DND-41 (cell line): ENCODE measurements at regions not wholly inside any gene's neighbourhood (a gene's known extent, or its start where the extent isn't known, plus 50 kb on each side); places are given as distances from the start of the nearest gene placed in this dataset.
A peak's percentile ranks its signal among the peaks of the same experiment; 100 is the strongest.
"Not testable (repeated sequence)": the region's sequence is repeated elsewhere in the genome, so short reads cannot be mapped to it uniquely, and the experiment has no call there.

Source experiments
- ATAC-seq: fragments of 200-7000 bp; cut with Tn5 transposase; 3 replicates; pipeline ENCODE4 v1.9.1; 2021; ENCODE audit warnings: low read depth; ENCODE audit not compliant: insufficient read depth
- DNase-seq: peaks from one replicate; pipeline ENCODE4 v3.0.0-alpha.2; 2020
- H2AFZ ChIP-seq: 2 replicates; pipeline ENCODE4 v1.6.0; 2012; ENCODE audit warnings: low read depth, low read length
- H3K27ac ChIP-seq: 2 replicates; pipeline ENCODE4 v1.5.1; 2012; ENCODE audit warnings: low read length, inconsistent platforms
- H3K27me3 ChIP-seq: fragments of 200-600 bp; sonication (generic); 2 replicates; pipeline ENCODE4 v1.6.0; 2012; ENCODE audit warnings: low read length, mild to moderate bottlenecking, inconsistent platforms; ENCODE audit not compliant: insufficient read depth, poor library complexity
- H3K36me3 ChIP-seq: 2 replicates; pipeline ENCODE4 v1.5.1; 2012; ENCODE audit warnings: low read length, inconsistent platforms; ENCODE audit not compliant: insufficient read depth
- H3K4me1 ChIP-seq: 2 replicates; pipeline ENCODE4 v1.5.1; 2012; ENCODE audit warnings: mild to moderate bottlenecking, low read length; ENCODE audit not compliant: insufficient read depth
- H3K4me2 ChIP-seq: 2 replicates; pipeline ENCODE4 v1.6.0; 2012; ENCODE audit warnings: mild to moderate bottlenecking, moderate library complexity, low read length, inconsistent platforms; ENCODE audit not compliant: insufficient read depth
- H3K4me3 ChIP-seq, 2 experiments: fragments of 200-600 bp in 1 of 2; shearing (Covaris generic) in 1 of 2; 2 replicates each; pipeline ENCODE4 v1.5.1; 2012 to 2016; ENCODE audit warnings: inconsistent platforms in 2 of 2, low read length in 2 of 2, mild to moderate bottlenecking in 2 of 2, low read depth in 1 of 2, moderate library complexity in 1 of 2
- H3K79me2 ChIP-seq: 2 replicates; pipeline ENCODE4 v1.6.0; 2012; ENCODE audit warnings: low read length, inconsistent platforms; ENCODE audit not compliant: insufficient read depth
- H3K9ac ChIP-seq: 2 replicates; pipeline ENCODE4 v1.6.0; 2012; ENCODE audit warnings: low read depth, mild to moderate bottlenecking, inconsistent platforms, low read length, moderate library complexity
- H3K9me3 ChIP-seq: 2 replicates; pipeline ENCODE4 v1.5.1; 2012; ENCODE audit warnings: low read length, moderate library complexity, mild to moderate bottlenecking, inconsistent platforms; ENCODE audit not compliant: insufficient read depth, severe bottlenecking
- H4K20me1 ChIP-seq: 2 replicates; pipeline ENCODE4 v1.6.0; 2012; ENCODE audit warnings: low read length; ENCODE audit not compliant: insufficient read depth
- EZH2 ChIP-seq: IDR thresholded peaks from 3 replicates; pipeline ENCODE4 v1.6.1; 2012; ENCODE audit warnings: borderline replicate concordance, low read depth, mild to moderate bottlenecking, moderate library complexity, low read length, inconsistent platforms; ENCODE audit not compliant: severe bottlenecking
- TF ChIP-seq, protein P1 (sequence below): IDR thresholded peaks from 2 replicates; pipeline ENCODE4 v1.5.1; 2012; ENCODE audit warnings: borderline replicate concordance, low read length, moderate library complexity, mild to moderate bottlenecking; ENCODE audit not compliant: poor library complexity, severe bottlenecking; ENCODE audit errors: extremely low read depth

DNA sequence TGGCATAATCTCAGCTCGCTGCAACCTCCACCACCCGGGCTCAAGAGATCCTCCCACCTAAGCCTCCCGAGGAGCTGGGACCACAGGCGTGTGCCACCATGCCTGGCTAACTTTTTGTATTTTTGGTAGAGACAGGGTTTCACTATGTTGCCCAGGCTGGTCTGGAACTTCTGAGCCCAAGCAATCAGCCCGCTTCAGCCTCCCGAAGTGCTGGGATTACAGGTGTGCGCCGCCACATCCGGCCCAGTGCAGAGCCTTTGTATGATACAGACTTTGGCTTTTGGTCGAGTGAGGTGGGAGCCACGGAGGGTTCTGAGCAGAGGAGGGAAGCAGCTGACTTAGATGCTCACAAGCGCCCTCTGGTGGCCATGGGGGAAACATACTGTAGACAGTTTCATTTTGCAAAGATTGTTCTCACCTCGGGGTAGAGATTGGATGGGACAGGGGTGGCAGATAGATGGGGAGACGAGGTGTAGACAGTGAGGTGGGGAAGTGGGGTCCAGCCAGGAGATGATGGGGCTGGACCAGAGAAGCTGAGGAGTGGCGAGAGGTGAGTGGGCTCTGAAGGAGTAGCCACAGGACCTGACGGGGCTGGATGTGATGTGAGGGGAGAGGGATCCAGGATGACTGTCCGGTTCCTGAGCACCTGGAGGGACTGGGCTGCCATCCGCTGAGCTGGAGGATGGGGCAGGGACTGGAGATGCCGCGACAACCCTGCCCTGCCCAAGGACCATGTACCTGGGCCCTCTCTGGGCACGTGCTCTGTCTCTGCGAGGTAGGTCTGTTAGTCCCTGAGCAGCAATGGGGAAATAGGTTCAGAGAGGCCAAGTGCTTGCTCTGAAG, 105.1 kb downstream of the CRLF3 start:
- TF ChIP-seq, protein P1, sequence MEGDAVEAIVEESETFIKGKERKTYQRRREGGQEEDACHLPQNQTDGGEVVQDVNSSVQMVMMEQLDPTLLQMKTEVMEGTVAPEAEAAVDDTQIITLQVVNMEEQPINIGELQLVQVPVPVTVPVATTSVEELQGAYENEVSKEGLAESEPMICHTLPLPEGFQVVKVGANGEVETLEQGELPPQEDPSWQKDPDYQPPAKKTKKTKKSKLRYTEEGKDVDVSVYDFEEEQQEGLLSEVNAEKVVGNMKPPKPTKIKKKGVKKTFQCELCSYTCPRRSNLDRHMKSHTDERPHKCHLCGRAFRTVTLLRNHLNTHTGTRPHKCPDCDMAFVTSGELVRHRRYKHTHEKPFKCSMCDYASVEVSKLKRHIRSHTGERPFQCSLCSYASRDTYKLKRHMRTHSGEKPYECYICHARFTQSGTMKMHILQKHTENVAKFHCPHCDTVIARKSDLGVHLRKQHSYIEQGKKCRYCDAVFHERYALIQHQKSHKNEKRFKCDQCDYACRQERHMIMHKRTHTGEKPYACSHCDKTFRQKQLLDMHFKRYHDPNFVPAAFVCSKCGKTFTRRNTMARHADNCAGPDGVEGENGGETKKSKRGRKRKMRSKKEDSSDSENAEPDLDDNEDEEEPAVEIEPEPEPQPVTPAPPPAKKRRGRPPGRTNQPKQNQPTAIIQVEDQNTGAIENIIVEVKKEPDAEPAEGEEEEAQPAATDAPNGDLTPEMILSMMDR: peak; percentile 71
- H3K27ac ChIP-seq, H3K9ac ChIP-seq, H3K36me3 ChIP-seq, H3K27me3 ChIP-seq, H2AFZ ChIP-seq, H3K4me3 ChIP-seq, H3K4me1 ChIP-seq, H3K4me2 ChIP-seq, H3K9me3 ChIP-seq: not testable (repeated sequence)
- ATAC-seq (peak; percentile 76), DNase-seq (peak; percentile 74)
- peaks cover 92% of the 10 kb centered on the region for H3K79me2 ChIP-seq
- H4K20me1 ChIP-seq: peaks cover 66% of the 10 kb centered on the region

DNA sequence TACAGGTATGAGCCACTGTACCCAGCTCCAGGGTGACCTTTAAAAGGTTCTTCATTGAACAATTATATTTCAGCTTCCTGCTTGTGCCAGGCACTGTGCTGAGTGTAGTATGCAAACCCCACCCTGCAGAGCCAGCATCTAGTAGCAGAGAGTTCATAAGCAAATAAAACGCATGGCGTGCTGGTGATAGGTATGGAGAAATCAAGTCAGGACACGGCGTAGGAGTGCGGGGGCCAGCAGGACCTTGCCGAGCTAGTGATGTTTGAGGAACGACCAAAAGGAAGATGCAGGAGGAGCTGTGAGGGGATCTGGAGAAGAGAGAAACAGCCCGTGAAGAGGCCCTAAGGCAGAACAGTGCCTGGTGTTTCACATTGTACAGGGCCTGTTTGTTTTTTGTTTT, 105.8 kb downstream of the CRLF3 start:
- not testable (repeated sequence) for H3K9ac ChIP-seq, H3K4me2 ChIP-seq, H3K27me3 ChIP-seq, H3K4me1 ChIP-seq, H3K4me3 ChIP-seq, H3K27ac ChIP-seq, DNase-seq, H3K36me3 ChIP-seq, H3K9me3 ChIP-seq, H2AFZ ChIP-seq, ATAC-seq
- Histone ChIP-seq H4K20me1 (peaks cover 63% of the 10 kb centered on the region), H3K79me2 (peaks cover 92% of the 10 kb centered on the region)

DNA sequence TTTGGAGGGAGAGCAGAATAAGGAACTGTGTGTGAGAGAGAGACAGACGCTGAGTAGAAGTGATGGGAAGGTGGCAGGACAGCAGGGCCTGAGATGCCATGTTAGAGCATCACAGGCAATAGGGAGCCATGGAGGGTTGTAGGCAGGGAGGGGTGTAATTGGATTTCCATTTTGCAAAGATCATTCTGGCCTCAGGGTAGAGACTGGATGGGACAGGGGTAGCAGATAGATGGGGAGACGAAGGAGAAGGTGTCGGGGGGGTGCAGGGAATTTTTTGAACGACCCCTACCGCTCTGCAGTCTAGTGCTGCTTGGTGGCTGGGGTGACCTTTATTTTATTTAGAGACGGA, 106.4 kb downstream of the CRLF3 start:
- H3K4me2 ChIP-seq, H3K4me1 ChIP-seq, H2AFZ ChIP-seq, H3K9ac ChIP-seq, DNase-seq, H3K27me3 ChIP-seq, H3K9me3 ChIP-seq, H3K27ac ChIP-seq, H3K4me3 ChIP-seq, ATAC-seq, H3K36me3 ChIP-seq: not testable (repeated sequence)
- Histone ChIP-seq H4K20me1 (peaks cover 68% of the 10 kb centered on the region), H3K79me2 (peaks cover 94% of the 10 kb centered on the region)

DNA sequence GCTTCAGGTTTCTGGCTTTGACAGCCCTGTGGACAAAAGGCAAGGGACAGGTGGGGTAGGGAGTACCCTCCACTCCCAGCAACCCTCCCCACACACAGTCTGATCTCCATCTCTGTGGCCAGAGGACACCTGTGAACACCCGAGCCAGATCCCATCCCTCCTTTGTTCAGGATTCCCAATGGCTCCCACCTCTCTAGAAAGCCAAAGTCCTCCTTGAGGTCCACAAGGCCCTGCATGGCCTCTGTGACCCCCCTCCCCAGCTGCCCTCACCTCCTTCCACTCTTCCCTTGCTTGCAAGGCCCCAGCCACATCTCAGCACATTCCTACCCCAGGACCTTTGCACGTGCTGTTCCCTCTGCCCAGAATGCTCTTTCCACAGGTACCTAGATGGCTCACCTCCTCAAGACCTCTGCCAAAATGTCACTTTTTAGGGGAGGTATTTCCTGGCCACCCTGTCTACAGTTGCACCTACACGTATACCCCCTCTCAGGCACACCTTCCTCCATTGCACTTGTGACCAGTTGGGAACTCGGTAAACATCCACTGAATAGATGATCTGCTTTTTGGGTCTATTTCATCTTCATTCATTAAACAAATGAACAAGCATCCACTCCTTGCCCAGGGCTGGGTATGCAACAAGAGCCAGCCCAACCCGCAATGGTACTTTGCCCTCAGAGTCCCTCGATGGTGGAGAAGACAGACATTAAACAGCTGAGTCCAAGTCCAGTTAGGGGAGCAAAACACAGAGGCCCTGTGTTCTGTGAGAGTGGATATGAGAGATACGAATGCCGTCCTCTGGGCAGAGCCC, 107.0 kb downstream of the CRLF3 start:
- no peak overlapping the region for H2AFZ ChIP-seq
- TF ChIP-seq EZH2: no peak
- TF ChIP-seq, protein P1: no peak
- no peak overlapping the region for H3K4me3 ChIP-seq
- no peak overlapping the region for H3K4me2 ChIP-seq
- no peak overlapping the region for H3K9ac ChIP-seq
- H3K27ac ChIP-seq: no peak overlapping the region
- H3K36me3 ChIP-seq: peaks cover 9% of the 10 kb centered on the region; the same call in 1 of the 2 replicates
- no peaks in the 10 kb centered on the region for H3K27me3 ChIP-seq
- DNase-seq (no peak), ATAC-seq (no peak)
- H3K79me2 ChIP-seq: peaks cover 96% of the 10 kb centered on the region
- 0 out of 2 replicates have a peak, but pooled peaks cover 4% of the 10 kb centered on the region for H3K4me1 ChIP-seq
- peaks cover 72% of the 10 kb centered on the region for H4K20me1 ChIP-seq
- H3K9me3 ChIP-seq: no peaks in the 10 kb centered on the region
